ENCODE measurements at regions not wholly inside any gene's neighbourhood (a gene's known extent, or its start where the extent isn't known, plus 50 kb on each side); places are given as distances from the start of the nearest gene placed in this dataset.
"Not testable (repeated sequence)": the region's sequence is repeated elsewhere in the genome, so short reads cannot be mapped to it uniquely, and the experiment has no call there.

- DNase-seq (ENCODE audit: low read depth in 2 of 2): no peak
Measured at GRCh38 chr12:58069268-58069963, 128.0 kb downstream of the ATP23 start.

- DNase-seq (ENCODE audit: low read depth in 2 of 2): no peak
Measured at GRCh38 chr12:58071994-58072393, 130.6 kb downstream of the ATP23 start.

GRCh38 chr12:58074259-58074658, 132.9 kb downstream of the ATP23 start:
- DNase-seq (ENCODE audit: low read depth in 2 of 2): no peak

- DNase-seq (ENCODE audit: low read depth in 2 of 2): no peak
Measured at GRCh38 chr12:58079806-58080205, 138.4 kb downstream of the ATP23 start.

GRCh38 chr12:58081488-58081887, 140.1 kb downstream of the ATP23 start:
- no peak for DNase-seq (ENCODE audit: low read depth in 2 of 2)

GRCh38 chr12:58082996-58083395, 141.6 kb downstream of the ATP23 start:
- no peak for DNase-seq (ENCODE audit: low read depth in 2 of 2)

- no peak for DNase-seq (ENCODE audit: low read depth in 2 of 2)
Measured at GRCh38 chr12:58086006-58086405, 144.6 kb downstream of the ATP23 start.

GRCh38 chr12:58086930-58087329, 145.6 kb downstream of the ATP23 start:
- no peak for DNase-seq (ENCODE audit: low read depth in 2 of 2)

GRCh38 chr12:58087423-58088127, 146.2 kb downstream of the ATP23 start:
- no peak for DNase-seq (ENCODE audit: low read depth in 2 of 2)

GRCh38 chr12:58089588-58089987, 148.2 kb downstream of the ATP23 start:
- no peak for DNase-seq (ENCODE audit: low read depth in 2 of 2)

GRCh38 chr12:58090685-58091084, 149.3 kb downstream of the ATP23 start:
- no peak for DNase-seq (ENCODE audit: low read depth in 2 of 2)

- DNase-seq (ENCODE audit: low read depth in 2 of 2): no peak
Measured at GRCh38 chr12:58095002-58095401, 153.6 kb downstream of the ATP23 start.

GRCh38 chr12:58097741-58098140, 156.4 kb downstream of the ATP23 start:
- no peak for DNase-seq (ENCODE audit: low read depth in 2 of 2)

GRCh38 chr12:58099476-58099875, 158.1 kb downstream of the ATP23 start:
- no peak for DNase-seq (ENCODE audit: low read depth in 2 of 2)

GRCh38 chr12:58104351-58104755, 163.0 kb downstream of the ATP23 start:
- DNase-seq (ENCODE audit: low read depth in 2 of 2): no peak

GRCh38 chr12:58105225-58106119, 164.1 kb downstream of the ATP23 start:
- DNase-seq (ENCODE audit: low read depth in 2 of 2): no peak

GRCh38 chr12:58106195-58106594, 164.8 kb downstream of the ATP23 start:
- DNase-seq (ENCODE audit: low read depth in 2 of 2): no peak

GRCh38 chr12:58117201-58117600, 175.8 kb downstream of the ATP23 start:
- no peak for DNase-seq (ENCODE audit: low read depth in 2 of 2)

GRCh38 chr12:58117667-58118066, 176.3 kb downstream of the ATP23 start:
- no peak for DNase-seq (ENCODE audit: low read depth in 2 of 2)

GRCh38 chr12:58125761-58126160, 184.4 kb downstream of the ATP23 start:
- not testable (repeated sequence) for DNase-seq (ENCODE audit: low read depth in 2 of 2)

GRCh38 chr12:58131986-58132755, 190.8 kb downstream of the ATP23 start:
- DNase-seq (ENCODE audit: low read depth in 2 of 2): no peak

GRCh38 chr12:58138424-58138823, 197.1 kb downstream of the ATP23 start:
- DNase-seq (ENCODE audit: low read depth in 2 of 2): no peak

Data from stimulated activated CD4-positive, alpha-beta T cell treated with anti-CD3 and anti-CD28 coated beads, Interleukin-4, amount 100 ng/mL, for 48 hours (primary cell).